Erythroblast (primary cell): ENCODE measurements at regions not wholly inside any gene's neighbourhood (a gene's known extent, or its start where the extent isn't known, plus 50 kb on each side); places are given as distances from the start of the nearest gene placed in this dataset.

ENCODE experiments used
- DNase-seq, 2 experiments: peaks; one replicate each; lab custom pipeline; 2025; lab: John Stamatoyannopoulos, UW
- GATA1 ChIP-seq: IDR thresholded peaks from 2 replicates; pipeline ENCODE4 v1.6.1; 2011; ENCODE audit warnings: low read depth, mild to moderate bottlenecking, control low read depth, low read length, moderate library complexity
- POLR2A ChIP-seq: IDR thresholded peaks from 2 replicates; pipeline ENCODE4 v1.6.1; 2011; ENCODE audit warnings: mild to moderate bottlenecking, low read length

- no peak for DNase-seq
- TF ChIP-seq POLR2A (no peak), GATA1 (no peak)
Measured at GRCh38 chr13:83531022-83531421, 351.3 kb downstream of the SLITRK1 start.

DNA sequence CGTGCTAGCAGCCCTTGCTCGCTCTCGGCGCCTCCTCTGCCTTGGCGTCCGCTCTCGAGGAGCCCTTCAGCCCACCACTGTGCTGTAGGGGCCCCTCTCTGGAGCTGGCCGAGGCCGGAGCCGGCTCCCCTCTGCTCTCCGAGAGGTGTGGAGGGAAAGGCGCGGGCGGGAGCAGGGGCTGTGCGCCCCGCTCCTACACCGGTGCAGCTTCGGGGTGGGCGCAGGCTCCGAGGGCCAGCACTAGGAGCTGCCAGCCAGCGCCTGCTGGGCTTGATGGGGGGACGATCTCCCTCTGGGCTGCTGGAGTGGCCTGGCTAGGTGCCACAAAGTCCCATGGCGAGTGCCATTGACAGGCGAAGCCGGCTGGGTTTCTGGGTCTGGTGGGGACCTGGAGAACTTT lies 365.5 kb downstream of the SLITRK1 start:
- DNase-seq, result no peak
- TF ChIP-seq POLR2A (no peak), GATA1 (no peak)

DNA sequence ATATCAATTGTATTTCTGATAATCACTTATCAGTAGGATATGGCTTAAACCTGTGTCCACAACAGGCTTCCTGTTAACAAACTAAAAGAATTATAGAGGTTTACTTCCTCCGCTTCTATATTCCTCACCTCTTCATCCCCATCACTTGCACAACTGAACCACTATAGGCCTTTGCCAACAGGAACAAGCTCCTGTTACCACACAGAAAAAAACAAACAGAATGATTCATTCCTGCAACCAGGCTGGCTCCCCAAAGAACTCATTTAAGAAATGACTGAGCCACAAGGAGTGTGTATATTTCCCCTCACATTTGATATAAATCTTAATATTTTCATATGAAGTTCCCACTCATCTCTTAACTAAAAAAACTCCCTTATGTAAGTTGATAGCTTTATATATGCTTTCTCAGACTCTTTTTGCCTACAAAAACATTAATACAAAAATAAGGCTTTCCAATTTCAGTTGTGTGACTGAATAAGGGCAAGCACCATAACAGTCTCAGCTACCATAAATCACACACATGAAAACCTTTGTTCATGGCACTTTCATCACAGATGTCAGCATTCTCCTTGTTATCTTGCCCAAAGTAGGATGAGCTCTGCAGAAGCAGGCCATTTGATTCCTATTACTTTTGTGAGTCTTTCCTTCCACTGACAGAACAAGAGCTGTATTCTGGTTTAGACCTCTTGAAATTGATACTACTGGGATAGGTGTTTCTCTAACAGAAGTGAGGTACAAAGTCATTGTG lies 366.8 kb downstream of the SLITRK1 start:
- no peak for DNase-seq
- no peak for TF ChIP-seq POLR2A
- no peak for TF ChIP-seq GATA1

GRCh38 chr13:83508771-83509301 lies 373.4 kb downstream of the SLITRK1 start:
- no peak for DNase-seq
- TF ChIP-seq POLR2A, result no peak

- no peak for TF ChIP-seq POLR2A
- no peak for TF ChIP-seq GATA1
- DNase-seq, result no peak
Measured at GRCh38 chr13:83503424-83503823, 378.9 kb downstream of the SLITRK1 start.

GRCh38 chr13:83499286-83499685 lies 383.0 kb downstream of the SLITRK1 start:
- TF ChIP-seq GATA1, result no peak
- TF ChIP-seq POLR2A, result no peak
- DNase-seq, result no peak

DNA sequence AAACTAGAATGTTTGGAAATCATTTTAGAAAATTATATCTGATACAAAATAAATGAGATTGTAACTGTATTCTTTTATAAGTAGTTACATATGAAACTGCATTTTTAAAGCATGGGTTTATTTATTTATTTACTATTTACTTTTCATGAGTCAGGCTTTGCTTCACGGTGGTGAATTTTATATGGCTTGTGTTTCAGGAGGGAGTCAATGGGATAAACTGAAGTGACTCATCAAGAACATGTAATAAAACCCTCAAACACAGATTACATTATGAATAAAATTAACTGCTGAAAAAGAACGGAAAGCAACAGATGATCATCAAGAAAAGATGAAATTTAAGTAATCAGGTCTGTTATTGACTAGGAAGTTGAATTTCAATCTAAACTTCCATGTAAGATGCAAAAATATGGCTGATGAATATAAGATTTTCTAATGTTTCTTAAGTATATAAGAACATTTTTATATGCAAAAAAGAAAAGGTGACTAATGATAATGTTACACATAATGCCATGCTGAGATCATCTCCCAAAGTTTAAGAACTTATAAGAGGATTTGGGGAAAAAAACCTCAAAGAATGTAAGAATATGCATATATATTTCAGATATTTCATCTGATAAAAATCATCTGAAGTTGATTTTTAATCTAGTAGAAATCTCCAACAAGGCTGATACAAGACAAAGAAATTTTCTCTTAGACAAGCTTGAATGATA lies 383.6 kb downstream of the SLITRK1 start:
- DNase-seq, result no peak
- TF ChIP-seq POLR2A (no peak), GATA1 (no peak)

- no peak for DNase-seq
- TF ChIP-seq GATA1, result no peak
- no peak for TF ChIP-seq POLR2A
Measured at GRCh38 chr13:83498045-83498444, 384.2 kb downstream of the SLITRK1 start.

- TF ChIP-seq POLR2A (no peak), GATA1 (no peak)
- no peak for DNase-seq
Measured at GRCh38 chr13:83496501-83496900, 385.8 kb downstream of the SLITRK1 start.

DNA sequence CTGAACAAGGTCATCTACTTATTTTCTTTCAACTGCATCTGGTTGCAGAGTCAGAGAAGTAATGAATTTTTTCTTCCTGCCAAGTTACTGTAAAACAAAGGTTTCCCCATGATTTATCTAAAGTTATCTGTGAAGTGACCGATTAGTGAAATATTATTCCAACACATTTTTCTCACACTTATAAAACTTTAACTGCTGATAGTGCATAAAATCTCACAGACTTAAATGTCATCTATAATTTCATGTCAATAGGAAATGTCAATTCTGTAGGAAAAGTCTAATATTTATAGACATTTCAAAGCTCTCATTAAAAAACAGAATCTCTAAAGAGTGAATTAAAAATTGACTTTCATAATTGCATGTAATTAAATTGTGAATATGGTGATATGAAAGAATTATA lies 397.2 kb downstream of the SLITRK1 start:
- TF ChIP-seq GATA1 (no peak), POLR2A (no peak)

GRCh38 chr13:83471011-83471410 lies 411.3 kb downstream of the SLITRK1 start:
- no peak for TF ChIP-seq GATA1
- no peak for TF ChIP-seq POLR2A
- no peak for DNase-seq

More for the DNA sequence above, 397.2 kb downstream of the SLITRK1 start:
- no peak for DNase-seq

DNA sequence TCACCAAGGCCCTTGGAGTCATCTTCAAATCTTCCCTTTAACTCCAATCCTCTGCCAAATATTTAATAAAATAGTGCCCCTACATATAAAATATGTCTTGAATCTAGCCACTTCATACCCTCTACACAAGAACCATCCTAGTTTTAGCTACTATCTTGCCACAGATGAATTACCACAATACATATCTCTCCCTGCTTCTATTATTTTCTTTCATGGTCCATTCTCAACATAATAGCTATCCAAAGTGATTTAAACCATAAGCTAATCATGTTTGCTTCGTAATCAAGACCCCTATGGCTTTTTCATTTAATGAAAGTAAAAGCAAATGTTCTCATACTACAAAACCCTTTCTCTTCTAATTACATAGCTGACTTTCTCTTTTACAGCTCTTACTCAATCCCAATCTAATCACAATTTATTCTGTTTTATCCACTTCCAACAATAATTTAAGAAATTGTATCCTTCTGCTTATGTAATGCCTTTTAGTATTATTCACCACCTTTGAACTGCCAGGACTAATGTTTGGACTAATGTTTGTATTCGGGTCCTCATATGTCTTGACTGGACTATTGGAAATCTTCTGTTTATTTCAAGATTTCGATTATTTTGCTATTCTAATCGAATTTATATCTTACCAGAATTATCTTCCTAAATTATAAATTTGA lies 412.0 kb downstream of the SLITRK1 start:
- no peak for DNase-seq
- TF ChIP-seq POLR2A, result no peak
- TF ChIP-seq GATA1, result no peak

DNA sequence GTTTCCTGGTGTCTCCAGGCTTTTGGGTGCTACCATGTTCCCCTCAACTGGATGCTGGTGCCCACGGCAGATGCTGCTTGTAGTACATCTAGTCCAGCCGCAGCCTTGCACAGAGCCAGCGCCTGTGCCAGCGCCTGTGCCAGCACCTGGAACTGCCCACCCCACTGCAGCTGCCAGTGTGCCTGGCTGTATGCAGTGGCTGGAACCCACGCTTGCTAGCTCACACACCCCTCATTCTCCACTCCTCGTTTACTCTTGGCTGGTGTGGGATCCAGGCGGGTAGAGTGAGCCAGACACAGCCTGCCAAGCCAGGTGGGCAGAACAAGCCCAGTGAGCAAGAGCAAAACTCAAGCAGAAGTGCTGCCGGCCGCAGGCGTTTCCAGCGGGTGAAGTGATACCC lies 428.6 kb downstream of the SLITRK1 start:
- TF ChIP-seq POLR2A (no peak), GATA1 (no peak)
- DNase-seq, result no peak

DNA sequence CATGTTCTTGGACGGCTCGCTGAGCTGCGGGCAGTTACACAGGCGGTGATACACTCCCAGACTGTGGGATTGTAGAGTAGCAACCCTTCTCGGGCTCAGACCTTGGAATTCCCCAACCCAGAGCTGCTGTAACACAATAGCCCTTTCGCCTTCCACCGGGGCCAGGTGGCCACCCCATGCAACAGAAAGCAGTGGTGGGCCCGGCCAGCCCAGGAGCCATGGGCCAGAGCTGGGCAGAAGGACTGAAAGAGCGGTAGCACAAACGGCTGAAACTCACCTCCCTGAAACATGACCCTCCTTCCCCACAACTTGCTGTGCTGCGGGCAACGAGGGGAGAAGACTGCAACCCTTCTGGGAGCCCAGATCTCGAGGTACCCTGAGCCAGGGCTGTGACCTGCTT lies 429.0 kb downstream of the SLITRK1 start:
- no peak for DNase-seq
- no peak for TF ChIP-seq POLR2A
- no peak for TF ChIP-seq GATA1
